Effector CD4-positive, alpha-beta T cell (primary cell): ENCODE measurements at regions not wholly inside any gene's neighbourhood (a gene's known extent, or its start where the extent isn't known, plus 50 kb on each side); places are given as distances from the start of the nearest gene placed in this dataset.

Source experiments
- DNase-seq: peaks from one replicate; pipeline ENCODE4 v3.0.0-alpha.2; 2020

- DNase-seq, result no peak
Observed at GRCh38 chr18:41753826-41754225, 201.2 kb upstream of the PIK3C3 start.

DNA sequence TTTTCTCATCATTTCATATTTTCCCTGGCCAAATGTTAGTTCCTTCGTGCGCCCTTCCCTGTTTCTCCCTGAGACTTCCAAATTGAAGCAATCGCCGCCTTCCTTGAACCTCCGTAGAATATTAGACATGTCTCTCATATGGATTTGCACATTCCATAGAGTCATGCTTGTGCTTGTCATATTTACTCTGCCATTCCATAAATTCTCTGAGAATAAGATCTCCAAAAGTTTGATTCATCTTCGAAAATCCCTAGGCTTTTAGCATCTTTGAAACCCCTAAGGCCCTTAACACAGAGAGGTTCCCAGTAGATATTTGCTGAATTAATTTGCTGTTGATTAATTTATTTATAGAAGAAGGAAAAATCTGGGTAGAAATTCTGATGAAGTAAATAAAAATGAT is 202.2 kb upstream of the PIK3C3 start:
- DNase-seq, result no peak

GRCh38 chr18:41751652-41752051 is 203.4 kb upstream of the PIK3C3 start:
- DNase-seq, result no peak

DNA sequence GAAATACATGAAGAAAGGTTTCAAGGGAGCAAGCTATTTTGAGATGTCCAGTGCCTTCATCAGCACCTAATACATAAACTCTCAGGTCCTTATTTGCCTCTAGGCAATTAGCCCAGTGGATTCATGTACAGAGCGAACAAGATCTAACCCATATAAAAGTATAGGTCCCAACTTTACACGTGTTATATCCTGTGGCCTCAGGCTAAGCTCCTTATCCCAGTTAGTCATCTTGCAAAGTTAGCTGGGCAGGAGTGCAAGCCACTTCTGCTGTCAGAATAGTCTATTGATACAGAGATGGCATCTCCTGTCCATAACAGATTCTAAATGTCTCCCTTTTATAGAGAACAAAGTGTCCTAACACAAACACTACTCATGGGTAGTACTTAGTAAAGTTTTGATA is 203.9 kb upstream of the PIK3C3 start:
- DNase-seq, result no peak

- DNase-seq, result no peak
Observed at GRCh38 chr18:41747723-41748242, 207.3 kb upstream of the PIK3C3 start.

DNA sequence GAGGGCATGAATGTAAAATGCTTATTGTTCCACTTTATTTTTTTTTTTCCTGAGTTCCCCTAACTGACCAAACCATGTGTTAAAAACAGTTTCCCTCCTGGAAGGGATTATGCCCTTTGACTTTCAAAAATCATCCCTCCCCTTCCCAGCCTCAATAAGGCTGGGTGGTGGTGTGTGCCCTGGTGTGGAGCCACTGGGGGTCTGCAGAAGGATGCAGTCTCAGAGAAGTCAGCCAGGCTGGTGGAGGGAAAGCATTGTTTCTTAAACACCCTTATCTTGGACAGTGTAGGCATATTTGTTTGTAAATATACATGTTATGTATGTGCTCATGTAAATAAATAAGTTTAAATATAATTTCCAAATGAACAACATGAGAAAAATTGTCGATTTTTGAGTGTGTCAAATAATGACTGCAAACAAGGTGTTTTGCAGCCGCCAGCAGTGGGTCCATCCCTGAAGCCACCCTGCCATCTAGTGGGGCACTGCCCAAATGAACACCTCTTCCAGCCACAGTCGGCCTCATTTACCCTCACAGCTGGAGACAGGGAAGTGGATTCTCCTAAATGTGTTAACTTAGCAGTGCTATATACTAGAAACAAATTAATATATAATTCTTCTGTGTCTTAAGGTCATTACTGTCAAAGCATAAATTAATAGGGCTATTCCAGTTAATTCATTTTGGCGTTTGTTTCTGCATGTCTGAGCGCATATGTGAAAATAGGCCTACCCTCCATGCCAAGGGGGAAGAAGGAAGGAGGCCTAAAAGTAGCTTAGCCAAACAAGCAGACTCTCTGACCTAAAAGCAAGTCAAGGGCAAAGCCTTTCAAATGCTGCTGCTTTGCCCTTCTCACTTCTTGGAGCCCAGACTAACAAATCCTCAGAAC is 209.6 kb upstream of the PIK3C3 start:
- DNase-seq, result no peak

DNA sequence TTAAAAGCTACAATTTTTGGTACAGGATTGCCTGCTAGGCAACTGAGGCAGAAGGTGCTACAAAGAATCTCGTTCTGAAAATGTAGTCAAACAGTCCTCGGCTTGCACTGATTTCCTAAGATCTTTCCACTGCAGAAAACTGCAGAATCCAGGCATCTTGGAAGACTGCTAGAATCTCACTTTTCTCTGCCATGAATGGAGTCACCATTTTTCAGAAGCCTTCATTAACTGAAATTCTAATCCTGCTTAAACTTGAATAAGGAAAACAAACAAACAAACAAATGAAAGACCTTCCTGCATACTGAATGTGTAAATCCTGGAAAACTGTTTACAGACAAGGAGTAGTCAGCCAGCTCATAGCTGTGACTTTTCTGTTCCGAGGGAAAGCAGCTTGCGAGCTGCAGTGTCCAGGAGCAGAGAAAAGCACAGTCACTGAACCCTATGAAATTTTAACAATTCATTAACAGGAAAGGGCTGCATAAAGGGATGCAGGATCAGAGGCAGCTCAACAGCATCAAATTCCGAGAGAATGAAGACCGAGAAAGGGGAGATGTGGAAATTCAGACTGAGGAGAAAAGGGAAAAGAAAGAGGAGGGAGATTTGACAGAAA is 210.5 kb upstream of the PIK3C3 start:
- no peak for DNase-seq

- DNase-seq, result no peak
Observed at GRCh38 chr18:41737218-41737617, 217.8 kb upstream of the PIK3C3 start.

GRCh38 chr18:41734917-41735316 is 220.1 kb upstream of the PIK3C3 start:
- no peak for DNase-seq

DNA sequence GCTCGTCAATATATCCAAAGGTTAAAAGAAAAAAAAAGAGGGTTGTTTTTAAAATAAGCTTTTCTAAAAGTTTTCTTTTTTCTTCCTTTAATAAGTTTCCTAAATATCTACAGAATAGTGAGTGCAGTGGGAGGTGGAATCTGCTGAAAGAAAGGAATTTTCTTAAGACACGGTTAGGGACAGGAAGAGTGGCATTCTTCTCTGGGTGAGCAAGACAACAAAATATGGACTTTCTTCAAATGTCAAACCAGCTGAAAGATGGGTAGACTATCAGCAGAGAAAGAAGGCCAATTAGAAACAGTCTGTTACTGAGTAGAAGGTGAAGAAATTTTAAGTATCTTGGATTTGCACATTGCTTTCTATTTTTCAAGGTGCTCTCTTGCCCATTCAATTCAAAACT is 222.7 kb upstream of the PIK3C3 start:
- no peak for DNase-seq

- DNase-seq, result no peak
Observed at GRCh38 chr18:41731884-41732283, 223.2 kb upstream of the PIK3C3 start.

- DNase-seq, result no peak
Observed at GRCh38 chr18:41724195-41724594, 230.8 kb upstream of the PIK3C3 start.

DNA sequence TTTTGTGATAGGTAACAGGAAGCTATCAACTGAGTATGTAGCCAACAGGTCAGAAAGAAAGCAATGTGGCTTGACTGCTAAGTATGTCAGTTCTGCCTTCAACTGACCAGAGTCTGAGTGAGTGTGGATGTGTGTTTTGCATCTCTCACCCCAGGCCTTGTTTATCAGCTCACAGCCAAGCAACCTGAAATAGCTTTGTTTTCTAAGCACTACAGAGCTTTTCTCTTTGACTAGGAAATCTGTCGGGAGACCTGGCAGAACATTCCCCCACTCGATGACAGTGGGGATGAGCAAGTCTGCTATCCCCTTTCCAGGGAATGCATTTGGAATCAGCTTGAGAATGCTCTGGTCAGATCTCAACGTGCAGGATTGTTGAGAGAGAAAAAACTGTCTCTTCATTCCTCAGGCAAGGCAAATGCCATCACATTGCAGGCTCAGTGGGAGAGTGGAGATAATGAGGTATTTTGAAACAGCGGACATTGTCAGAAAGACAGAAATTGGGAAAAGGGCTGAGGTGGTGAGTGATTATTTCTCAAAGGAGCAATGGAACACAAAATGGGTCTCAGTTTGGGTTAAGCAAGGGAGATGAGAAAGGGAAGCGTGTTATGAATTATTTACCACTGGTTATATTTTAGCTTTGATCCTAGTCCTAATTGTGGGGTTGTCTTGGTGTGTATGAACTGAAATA is 233.8 kb upstream of the PIK3C3 start:
- no peak for DNase-seq

DNA sequence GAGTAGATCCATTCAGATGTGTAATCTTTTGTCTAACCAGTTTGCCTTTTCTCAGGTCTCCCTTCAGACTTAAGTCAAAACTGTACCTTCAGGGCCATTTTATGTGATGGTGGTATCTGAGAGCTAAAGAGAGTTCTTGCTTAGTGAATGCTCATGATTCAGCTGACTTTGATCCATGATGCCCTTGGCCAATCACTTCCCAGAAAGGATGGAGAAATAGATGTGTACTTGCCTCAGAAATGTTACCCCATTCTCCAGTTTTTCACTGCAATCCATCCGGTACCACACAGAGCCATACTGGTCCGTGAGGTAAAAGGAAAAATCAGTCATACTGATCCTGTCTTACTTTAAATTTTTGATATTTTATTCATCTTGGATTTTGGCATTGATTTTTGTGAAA is 234.8 kb upstream of the PIK3C3 start:
- no peak for DNase-seq

GRCh38 chr18:41719808-41720207 is 235.2 kb upstream of the PIK3C3 start:
- no peak for DNase-seq

GRCh38 chr18:41714872-41715271 is 240.2 kb upstream of the PIK3C3 start:
- no peak for DNase-seq

DNA sequence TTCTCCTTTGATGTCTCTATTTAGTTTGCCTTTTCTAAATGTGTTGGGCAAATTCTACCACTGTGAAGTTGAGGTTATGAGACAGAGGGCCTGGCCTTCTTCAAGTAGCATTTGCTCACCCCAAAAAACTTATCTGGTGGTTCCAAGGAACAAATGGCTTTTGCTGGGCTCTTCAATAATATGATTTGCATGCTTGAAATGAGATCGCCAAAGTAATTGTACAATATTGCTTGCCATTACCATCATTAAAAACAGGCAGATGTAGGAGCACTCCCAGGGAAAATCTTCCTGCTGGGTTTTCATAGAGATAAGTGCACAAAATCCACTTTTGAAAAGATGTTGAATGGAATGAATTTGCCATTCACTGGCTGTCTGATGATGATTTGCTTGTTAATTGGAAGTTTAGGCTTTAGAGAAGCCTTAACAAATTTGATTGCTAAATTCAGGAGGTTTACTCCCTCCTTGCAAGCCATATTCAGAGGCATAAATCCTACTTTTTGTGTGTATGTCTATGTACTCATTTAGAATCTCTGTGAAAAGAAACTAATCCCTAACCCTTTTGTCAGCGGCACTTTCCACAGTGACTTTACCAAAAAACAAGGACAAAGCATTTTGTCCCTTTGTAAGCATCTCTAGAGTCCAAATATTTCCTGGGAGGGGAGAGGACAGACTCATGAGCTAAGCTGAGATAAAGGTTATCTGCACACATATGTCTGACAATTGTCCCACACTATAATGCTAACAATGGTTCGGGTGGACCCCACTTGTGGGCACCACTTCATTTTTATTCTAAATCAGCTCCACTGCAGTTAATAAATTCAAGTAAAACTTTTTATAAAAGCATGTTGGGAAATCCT is 240.8 kb upstream of the PIK3C3 start:
- no peak for DNase-seq

DNA sequence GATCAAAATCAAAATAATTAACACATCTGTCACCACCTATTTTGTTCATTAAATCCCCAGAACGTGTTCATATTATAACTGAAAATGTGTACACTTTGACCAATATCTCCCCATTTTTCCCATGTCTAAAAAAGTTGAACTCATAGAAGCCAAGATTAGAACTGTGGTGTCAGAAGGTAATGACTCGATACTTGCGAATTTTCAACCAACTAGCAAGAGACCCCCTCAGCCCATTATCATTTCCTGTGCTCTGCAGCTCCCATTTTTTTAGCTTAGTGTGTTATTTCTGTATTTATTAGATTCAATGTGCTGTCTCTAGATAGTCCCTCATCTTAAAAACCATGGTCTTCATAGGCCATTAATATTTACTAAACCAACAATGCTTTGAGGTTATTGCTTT is 248.7 kb upstream of the PIK3C3 start:
- DNase-seq, result no peak

DNA sequence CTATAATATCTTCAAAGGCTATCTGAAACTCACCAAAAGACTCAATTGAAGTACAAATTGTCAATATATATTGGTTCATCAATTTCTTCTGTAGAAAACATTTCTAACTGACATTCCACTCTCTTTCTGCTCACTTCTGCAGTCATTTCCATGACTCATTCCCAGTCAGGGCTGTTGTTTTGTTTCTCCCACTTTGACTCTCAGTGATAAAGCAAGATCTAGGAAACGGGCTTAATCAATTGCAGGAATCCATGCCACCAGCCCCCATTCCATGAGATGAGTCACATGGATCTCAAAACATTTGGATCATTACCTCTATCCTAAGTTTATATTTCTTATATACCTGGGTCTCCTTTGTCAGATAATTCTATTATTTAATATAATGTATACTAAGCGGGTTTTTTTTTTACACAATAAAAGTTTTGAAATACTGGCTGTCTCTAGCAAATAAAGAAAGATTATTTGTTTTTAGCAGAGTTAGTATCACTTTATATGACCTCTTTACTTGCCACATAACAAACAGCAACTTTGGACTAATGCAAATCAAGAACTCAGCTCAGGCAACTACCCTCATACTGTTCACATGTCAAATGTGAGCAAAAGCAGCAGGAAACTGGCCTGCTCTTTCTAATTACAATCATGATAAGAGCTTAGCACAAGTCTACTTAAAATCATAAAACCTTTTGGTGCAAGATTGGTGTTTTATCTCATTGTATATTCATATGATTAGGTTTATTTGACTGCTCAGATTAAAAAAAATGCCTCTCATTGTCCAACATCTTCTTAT is 251.1 kb upstream of the PIK3C3 start:
- no peak for DNase-seq

- DNase-seq, result no peak
Observed at GRCh38 chr18:41700416-41700815, 254.6 kb upstream of the PIK3C3 start.

- no peak for DNase-seq
Observed at GRCh38 chr18:41695441-41695840, 259.6 kb upstream of the PIK3C3 start.

- DNase-seq, result no peak
Observed at GRCh38 chr18:41693008-41693407, 262.0 kb upstream of the PIK3C3 start.
